Panc1 (cell line): ENCODE measurements at regions not wholly inside any gene's neighbourhood (a gene's known extent, or its start where the extent isn't known, plus 50 kb on each side); places are given as distances from the start of the nearest gene placed in this dataset.

ENCODE experiments used
- ATAC-seq: fragments of 200-7000 bp; cut with Tn5 transposase; 2 replicates; pipeline ENCODE4 v1.9.1; 2020; ENCODE audit warnings: mild to moderate bottlenecking, moderate library complexity
- BruUV-seq: library from RNA; stranded (reverse); fragments of 400-500 nt; replicated peaks from 2 replicates; lab custom pipeline; 2021; lab: Mats Ljungman, UMichigan
- CTCF ChIA-PET: fragments of 300-600 bp; sonication (Branson Sonifier 250); formaldehyde crosslinking; loops from one replicate; lab custom pipeline; 2022; ENCODE audit warnings: antibody characterized with exemption; lab: Charles Lee
- POLR2A ChIA-PET: fragments of 300-600 bp; sonication (Branson Sonifier 250); formaldehyde crosslinking; loops from one replicate; lab custom pipeline; 2022; ENCODE audit warnings: antibody characterized with exemption; lab: Charles Lee
- DNase-seq: peaks from one replicate; pipeline ENCODE4 v3.0.0-alpha.2; 2010; ENCODE audit warnings: low read depth, low spot score
- H3K27ac ChIP-seq: 2 replicates; pipeline ENCODE4 v1.5.1; 2011; ENCODE audit warnings: mild to moderate bottlenecking, low read length, inconsistent platforms
- H3K27me3 ChIP-seq: fragments of 200-500 bp; sonication (Bioruptor generic); 2 replicates; pipeline ENCODE4 v1.6.0; 2014; ENCODE audit warnings: low read length, inconsistent platforms; ENCODE audit not compliant: control insufficient read depth, insufficient read depth
- H3K36me3 ChIP-seq: fragments of 200-500 bp; sonication (Bioruptor generic); 2 replicates; pipeline ENCODE4 v1.5.1; 2014; ENCODE audit warnings: inconsistent platforms, mild to moderate bottlenecking, low read length, moderate library complexity; ENCODE audit not compliant: control insufficient read depth, insufficient read depth
- H3K4me1 ChIP-seq: 2 replicates; pipeline ENCODE4 v1.5.1; 2011; ENCODE audit warnings: inconsistent platforms, mild to moderate bottlenecking, low read length, moderate library complexity; ENCODE audit not compliant: control insufficient read depth, insufficient read depth
- H3K4me3 ChIP-seq, 2 experiments: 2 replicates each; pipeline ENCODE4 v1.5.1; 2011 to 2012; ENCODE audit warnings: low read depth in 2 of 2, low read length in 2 of 2, mild to moderate bottlenecking in 2 of 2, inconsistent platforms in 1 of 2, moderate library complexity in 1 of 2
- H3K9me3 ChIP-seq: fragments of 200-500 bp; sonication (Bioruptor generic); 2 replicates; pipeline ENCODE4 v1.5.1; 2014; ENCODE audit warnings: low read depth, mild to moderate bottlenecking, inconsistent platforms, low read length, moderate library complexity; ENCODE audit not compliant: control insufficient read depth, insufficient read depth
- CTCF ChIP-seq: fragments of 450-650 bp; IDR thresholded peaks from 2 replicates; pipeline ENCODE4 v1.5.1; 2017; ENCODE audit warnings: mild to moderate bottlenecking
- POLR2AphosphoS5 ChIP-seq: IDR thresholded peaks from 2 replicates; pipeline ENCODE4 v1.6.1; 2012; ENCODE audit warnings: mild to moderate bottlenecking, low read depth, low read length, moderate library complexity
- SIN3A ChIP-seq: IDR thresholded peaks from 2 replicates; pipeline ENCODE4 v1.6.1; 2012; ENCODE audit warnings: low read depth, mild to moderate bottlenecking, low read length, moderate library complexity, borderline replicate concordance; ENCODE audit not compliant: insufficient read depth
- TCF7L2 ChIP-seq: IDR thresholded peaks from 2 replicates; pipeline ENCODE4 v1.6.1; 2011; ENCODE audit warnings: mild to moderate bottlenecking, low read depth, low read length, inconsistent platforms
- in situ Hi-C: cut with HindIII; loops from 2 replicates; pipeline ENCODE4 v1.10.0; 2016; ENCODE audit warnings: low sequenced_read_pairs, low pct_unique_long_range_greater_than_20kb
- intact Hi-C: fragments of 100-400 bp; cut with micrococcal nuclease; formaldehyde crosslinking; loops from one replicate; pipeline ENCODE4 v1.10.0; 2022; ENCODE audit not compliant: unreplicated experiment
- TF ChIP-seq, protein P1 (sequence below), 2 experiments: IDR thresholded peaks; 2 replicates each; pipeline ENCODE4 v1.6.1; 2011 to 2012; ENCODE audit warnings: low read depth in 2 of 2, control low read depth in 1 of 2, low read length in 1 of 2, mild to moderate bottlenecking in 1 of 2, moderate library complexity in 1 of 2; ENCODE audit not compliant: insufficient read depth in 1 of 2

DNA sequence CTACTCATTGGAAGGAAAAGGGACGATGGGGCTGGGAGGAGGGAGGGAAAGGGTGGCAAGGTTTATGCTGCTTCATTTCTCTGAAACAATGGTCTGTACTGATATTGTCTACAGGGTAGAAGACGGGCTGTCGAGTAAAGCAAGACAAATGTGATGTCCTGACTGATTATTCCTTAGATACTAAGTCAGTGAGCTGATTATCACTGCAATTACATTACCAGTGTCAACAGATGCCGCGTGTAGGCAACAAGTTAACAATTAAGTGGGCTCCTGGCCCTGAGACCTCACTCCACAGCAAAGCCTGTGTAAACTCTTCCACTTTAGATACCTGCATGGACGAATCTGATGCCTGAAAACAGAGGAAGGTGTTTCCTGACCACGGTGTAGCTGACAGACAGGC, 602.8 kb downstream of the IRX1 start:
- no peak overlapping the region for H3K27ac ChIP-seq
- POLR2A ChIA-PET, result no interaction called here

GRCh38 chr5:4199049-4199841, 603.6 kb downstream of the IRX1 start:
- no peaks in the 10 kb centered on the region for H3K36me3 ChIP-seq
- no peak overlapping the region for H3K4me3 ChIP-seq
- in situ Hi-C loops (no loop called here), intact Hi-C loops (no loop called here)
- DNase-seq, result no peak
- TF ChIP-seq SIN3A (no peak), CTCF (no peak), POLR2AphosphoS5 (no peak), TCF7L2 (no peak)
- TF ChIP-seq, protein P1, sequence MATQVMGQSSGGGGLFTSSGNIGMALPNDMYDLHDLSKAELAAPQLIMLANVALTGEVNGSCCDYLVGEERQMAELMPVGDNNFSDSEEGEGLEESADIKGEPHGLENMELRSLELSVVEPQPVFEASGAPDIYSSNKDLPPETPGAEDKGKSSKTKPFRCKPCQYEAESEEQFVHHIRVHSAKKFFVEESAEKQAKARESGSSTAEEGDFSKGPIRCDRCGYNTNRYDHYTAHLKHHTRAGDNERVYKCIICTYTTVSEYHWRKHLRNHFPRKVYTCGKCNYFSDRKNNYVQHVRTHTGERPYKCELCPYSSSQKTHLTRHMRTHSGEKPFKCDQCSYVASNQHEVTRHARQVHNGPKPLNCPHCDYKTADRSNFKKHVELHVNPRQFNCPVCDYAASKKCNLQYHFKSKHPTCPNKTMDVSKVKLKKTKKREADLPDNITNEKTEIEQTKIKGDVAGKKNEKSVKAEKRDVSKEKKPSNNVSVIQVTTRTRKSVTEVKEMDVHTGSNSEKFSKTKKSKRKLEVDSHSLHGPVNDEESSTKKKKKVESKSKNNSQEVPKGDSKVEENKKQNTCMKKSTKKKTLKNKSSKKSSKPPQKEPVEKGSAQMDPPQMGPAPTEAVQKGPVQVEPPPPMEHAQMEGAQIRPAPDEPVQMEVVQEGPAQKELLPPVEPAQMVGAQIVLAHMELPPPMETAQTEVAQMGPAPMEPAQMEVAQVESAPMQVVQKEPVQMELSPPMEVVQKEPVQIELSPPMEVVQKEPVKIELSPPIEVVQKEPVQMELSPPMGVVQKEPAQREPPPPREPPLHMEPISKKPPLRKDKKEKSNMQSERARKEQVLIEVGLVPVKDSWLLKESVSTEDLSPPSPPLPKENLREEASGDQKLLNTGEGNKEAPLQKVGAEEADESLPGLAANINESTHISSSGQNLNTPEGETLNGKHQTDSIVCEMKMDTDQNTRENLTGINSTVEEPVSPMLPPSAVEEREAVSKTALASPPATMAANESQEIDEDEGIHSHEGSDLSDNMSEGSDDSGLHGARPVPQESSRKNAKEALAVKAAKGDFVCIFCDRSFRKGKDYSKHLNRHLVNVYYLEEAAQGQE (IDR thresholded peaks at IDR 0.05; ENCODE audit: insufficient read depth in 1 of 2, low read depth in 2 of 2, low read length in 1 of 2), result no peak
- no peak for ATAC-seq
- BruUV-seq, result no TSS peak
- ChIA-PET POLR2A (no interaction called here), CTCF (no interaction called here)
- no peaks in the 10 kb centered on the region for H3K4me1 ChIP-seq
- no peak overlapping the region for H3K27ac ChIP-seq
- no peaks in the 10 kb centered on the region for H3K27me3 ChIP-seq
- no peaks in the 10 kb centered on the region for H3K9me3 ChIP-seq

More for the DNA sequence above, 602.8 kb downstream of the IRX1 start:
- CTCF ChIA-PET, result no interaction called here
- in situ Hi-C loops, result no loop called here
- Histone ChIP-seq H3K9me3 (no peaks in the 10 kb centered on the region), H3K4me3 (no peak overlapping the region), H3K27me3 (no peaks in the 10 kb centered on the region), H3K36me3 (no peaks in the 10 kb centered on the region), H3K4me1 (no peaks in the 10 kb centered on the region)
- TF ChIP-seq SIN3A, result no peak
- no peak for TF ChIP-seq POLR2AphosphoS5
- TF ChIP-seq, protein P1 (IDR thresholded peaks at IDR 0.05; ENCODE audit: insufficient read depth in 1 of 2, low read depth in 2 of 2, low read length in 1 of 2), result no peak
- TF ChIP-seq TCF7L2, result no peak
- TF ChIP-seq CTCF, result no peak
- no peak for DNase-seq
- BruUV-seq, result no TSS peak
- intact Hi-C loops, result no loop called here
- ATAC-seq, result no peak
